RWPE2 (cell line): ENCODE measurements at regions not wholly inside any gene's neighbourhood (a gene's known extent, or its start where the extent isn't known, plus 50 kb on each side); places are given as distances from the start of the nearest gene placed in this dataset.

Source experiments
- ATAC-seq: fragments of 200-7000 bp; cut with Tn5 transposase; 3 replicates; pipeline ENCODE4 v1.9.1; 2021; ENCODE audit warnings: low read depth
- DNase-seq: peaks from one replicate; pipeline ENCODE4 v3.0.0-alpha.2; 2020; ENCODE audit warnings: low spot score
- H3K27ac ChIP-seq: fragments of 450-650 bp; 2 replicates; pipeline ENCODE4 v1.5.1; 2017; ENCODE audit warnings: mild to moderate bottlenecking; ENCODE audit not compliant: poor library complexity, severe bottlenecking
- H3K27me3 ChIP-seq: fragments of 250-450 bp; sonication (Bioruptor Pico); 2 replicates; pipeline ENCODE4 v1.5.1; 2021; ENCODE audit warnings: mild to moderate bottlenecking, moderate library complexity; ENCODE audit not compliant: insufficient read depth, poor library complexity, severe bottlenecking
- H3K36me3 ChIP-seq: fragments of 250-450 bp; sonication (Bioruptor Pico); 2 replicates; pipeline ENCODE4 v1.5.1; 2020; ENCODE audit warnings: low read depth, mild to moderate bottlenecking, moderate library complexity
- H3K4me1 ChIP-seq: fragments of 250-450 bp; sonication (Bioruptor Pico); 2 replicates; pipeline ENCODE4 v1.5.1; 2021; ENCODE audit warnings: mild to moderate bottlenecking, moderate library complexity; ENCODE audit not compliant: insufficient read depth, poor library complexity, severe bottlenecking
- H3K4me3 ChIP-seq: fragments of 250-450 bp; sonication (Bioruptor Pico); 2 replicates; pipeline ENCODE4 v1.5.1; 2021; ENCODE audit warnings: mild to moderate bottlenecking, moderate library complexity; ENCODE audit not compliant: severe bottlenecking
- H3K9me3 ChIP-seq: fragments of 250-450 bp; sonication (Bioruptor Pico); 2 replicates; pipeline ENCODE4 v1.5.1; 2021; ENCODE audit warnings: mild to moderate bottlenecking, moderate library complexity; ENCODE audit not compliant: severe bottlenecking
- CTCF ChIP-seq: fragments of 450-650 bp; IDR thresholded peaks from one replicate; pipeline ENCODE4 v1.5.1; 2017; ENCODE audit warnings: mild to moderate bottlenecking, moderate library complexity; ENCODE audit not compliant: poor library complexity, severe bottlenecking

- no peak for TF ChIP-seq CTCF
- Histone ChIP-seq H3K4me3 (no peak overlapping the region), H3K4me1 (no peaks in the 10 kb centered on the region), H3K36me3 (no peaks in the 10 kb centered on the region), H3K27ac (no peak overlapping the region), H3K27me3 (no peaks in the 10 kb centered on the region), H3K9me3 (no peaks in the 10 kb centered on the region)
- ATAC-seq (no peak), DNase-seq (no peak)
Observed at GRCh38 chr1:164905869-164906268, 346.9 kb downstream of the PBX1 start.

GRCh38 chr1:164902491-164902890 lies 343.5 kb downstream of the PBX1 start:
- ATAC-seq (no peak), DNase-seq (no peak)
- H3K9me3 ChIP-seq: no peaks in the 10 kb centered on the region
- H3K4me3 ChIP-seq: no peak overlapping the region
- no peaks in the 10 kb centered on the region for H3K27me3 ChIP-seq
- no peaks in the 10 kb centered on the region for H3K4me1 ChIP-seq
- no peak overlapping the region for H3K27ac ChIP-seq
- TF ChIP-seq CTCF: no peak
- H3K36me3 ChIP-seq: no peaks in the 10 kb centered on the region
